ENCODE measurements at regions not wholly inside any gene's neighbourhood (a gene's known extent, or its start where the extent isn't known, plus 50 kb on each side); places are given as distances from the start of the nearest gene placed in this dataset.
A peak's percentile ranks its signal among the peaks of the same experiment; 100 is the strongest.

GRCh38 chr7:94129443-94130140, 125.4 kb upstream of the BET1 start (continued):
- TF ChIP-seq PTRF (tag; IDR thresholded peaks at IDR 0.05), result no peak
- TF ChIP-seq CBFA2T3 (IDR thresholded peaks at IDR 0.05), result 0 out of 2 replicates have a peak, but pooled peaks have one; percentile 4
- no peak for TF ChIP-seq KAT7 (CRISPR knock-in tag; IDR thresholded peaks at IDR 0.05; ENCODE audit: borderline replicate concordance)

DNA sequence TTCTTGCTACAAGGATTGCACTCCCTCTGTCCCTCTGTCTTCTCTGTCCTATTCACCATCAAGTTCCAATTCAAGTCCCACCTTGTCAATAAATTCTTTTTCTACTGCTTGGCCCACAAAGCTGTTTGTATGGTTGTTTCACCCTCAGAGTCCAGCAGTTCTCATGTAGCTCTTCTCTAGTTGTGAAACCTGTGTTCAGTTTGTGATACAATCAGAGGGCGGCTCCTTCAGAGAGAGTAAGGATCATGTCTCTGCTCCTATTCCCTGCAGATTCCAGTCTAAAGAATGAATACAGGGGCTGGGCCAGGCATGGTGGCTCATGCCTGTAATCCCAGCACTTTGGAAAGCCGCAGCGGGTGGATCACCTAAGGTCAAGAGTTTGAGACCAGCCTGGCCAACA, 126.6 kb upstream of the BET1 start:
- no peaks in the 10 kb centered on the region for H3K9me1 ChIP-seq (ENCODE audit: control insufficient read depth, insufficient read depth, low read length)
- no peak for DNase-seq (ENCODE audit: extremely low read depth in 1 of 4, low spot score in 3 of 4)
- WGBS (ENCODE audit: insufficient coverage, low coverage, missing lambda C conversion rate), result 0% methylated on average over 3 of the region's 3 CpGs
- H3K9ac ChIP-seq (ENCODE audit: insufficient read depth in 1 of 2, low read depth in 2 of 2, low read length in 2 of 2), result no peak overlapping the region
- no peak for FAIRE-seq
- H3K4me1 ChIP-seq (replicated peaks in 1 of 2; ENCODE audit: control insufficient read depth in 2 of 2, insufficient read depth in 2 of 2, low read length in 2 of 2), result no peaks in the 10 kb centered on the region
- H4K20me1 ChIP-seq (replicated peaks; ENCODE audit: control insufficient read depth, insufficient read depth, low read length), result no peaks in the 10 kb centered on the region
- no peak overlapping the region for H3K27ac ChIP-seq (ENCODE audit: extremely low read depth, low read depth, low read length)
- H3K4me3 ChIP-seq, result no peak overlapping the region
- no TSS peak for BruUV-seq (replicated peaks)
- no peaks in the 10 kb centered on the region for H3K27me3 ChIP-seq (ENCODE audit: control insufficient read depth in 2 of 2, insufficient read depth in 2 of 2, low read length in 2 of 2)
- intact Hi-C loops (cut with micrococcal nuclease), result no loop called here
- H3K36me3 ChIP-seq (ENCODE audit: control insufficient read depth, insufficient read depth, low read length), result no peaks in the 10 kb centered on the region
- no peaks in the 10 kb centered on the region for H3K9me3 ChIP-seq (replicated peaks; ENCODE audit: control insufficient read depth, insufficient read depth, low read depth, low read length)
- ATAC-seq, result no peak
- in situ Hi-C loops (cut with MboI), result no loop called here
- ChIA-PET POLR2A (interaction anchor here (0.8 to 1.0 kb wide), 2 partner anchors 15 to 445 kb away, joined by 3 read pairs; no protein-coding TSS in a partner anchor), CTCF (ENCODE audit: low intra/inter-chr PET ratio) (no interaction called here)
- H2AFZ ChIP-seq (ENCODE audit: low read depth, low read length), result no peak overlapping the region
- no peak overlapping the region for H3K4me2 ChIP-seq (ENCODE audit: insufficient read depth, low read length)
- H3K79me2 ChIP-seq (ENCODE audit: control insufficient read depth, insufficient read depth, low read length), result no peaks in the 10 kb centered on the region
- TF ChIP-seq L3MBTL2 (IDR thresholded peaks at IDR 0.05), result no peak
- TF ChIP-seq, protein P1, sequence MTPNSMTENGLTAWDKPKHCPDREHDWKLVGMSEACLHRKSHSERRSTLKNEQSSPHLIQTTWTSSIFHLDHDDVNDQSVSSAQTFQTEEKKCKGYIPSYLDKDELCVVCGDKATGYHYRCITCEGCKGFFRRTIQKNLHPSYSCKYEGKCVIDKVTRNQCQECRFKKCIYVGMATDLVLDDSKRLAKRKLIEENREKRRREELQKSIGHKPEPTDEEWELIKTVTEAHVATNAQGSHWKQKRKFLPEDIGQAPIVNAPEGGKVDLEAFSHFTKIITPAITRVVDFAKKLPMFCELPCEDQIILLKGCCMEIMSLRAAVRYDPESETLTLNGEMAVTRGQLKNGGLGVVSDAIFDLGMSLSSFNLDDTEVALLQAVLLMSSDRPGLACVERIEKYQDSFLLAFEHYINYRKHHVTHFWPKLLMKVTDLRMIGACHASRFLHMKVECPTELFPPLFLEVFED (CRISPR knock-in tag; conservative IDR thresholded peaks at IDR 0.05), result no peak
- TF ChIP-seq ZNF717 (CRISPR knock-in tag; IDR thresholded peaks at IDR 0.05), result no peak
- no peak for TF ChIP-seq LCOR (CRISPR knock-in tag; IDR thresholded peaks at IDR 0.05)
- TF ChIP-seq STAT6 (CRISPR knock-in tag; IDR thresholded peaks at IDR 0.05), result no peak
- TF ChIP-seq HDAC6 (IDR thresholded peaks at IDR 0.05; ENCODE audit: low read depth, low read length), result no peak
- TF ChIP-seq RHOXF2B (CRISPR knock-in tag; conservative IDR thresholded peaks at IDR 0.05), result no peak
- no peak for TF ChIP-seq SPI1 (IDR thresholded peaks at IDR 0.05; ENCODE audit: borderline replicate concordance, low read depth, low read length)
- no peak for TF ChIP-seq SIN3B (IDR thresholded peaks at IDR 0.05; ENCODE audit: low read depth)
- no peak for TF ChIP-seq RERE (CRISPR knock-in tag; IDR thresholded peaks at IDR 0.05; ENCODE audit: borderline replicate concordance)
